ENCODE measurements at regions not wholly inside any gene's neighbourhood (a gene's known extent, or its start where the extent isn't known, plus 50 kb on each side); places are given as distances from the start of the nearest gene placed in this dataset.

- TF ChIP-seq CTCF (IDR thresholded peaks at IDR 0.05) (no peak), POLR2A (IDR thresholded peaks at IDR 0.05) (no peak)
Measured at GRCh38 chr2:117571590-117572349, 242.7 kb upstream of the DDX18 start.

Data from lower leg skin (tissue), 3 donors.